GM12872 (cell line): ENCODE measurements at regions not wholly inside any gene's neighbourhood (a gene's known extent, or its start where the extent isn't known, plus 50 kb on each side); places are given as distances from the start of the nearest gene placed in this dataset.

ENCODE experiments used
- TF ChIP-seq, protein P1 (sequence below): IDR thresholded peaks from 3 replicates; pipeline ENCODE4 v1.5.1; 2011; ENCODE audit warnings: low read depth, mild to moderate bottlenecking, low read length, moderate library complexity; ENCODE audit not compliant: insufficient read depth

- TF ChIP-seq, protein P1, sequence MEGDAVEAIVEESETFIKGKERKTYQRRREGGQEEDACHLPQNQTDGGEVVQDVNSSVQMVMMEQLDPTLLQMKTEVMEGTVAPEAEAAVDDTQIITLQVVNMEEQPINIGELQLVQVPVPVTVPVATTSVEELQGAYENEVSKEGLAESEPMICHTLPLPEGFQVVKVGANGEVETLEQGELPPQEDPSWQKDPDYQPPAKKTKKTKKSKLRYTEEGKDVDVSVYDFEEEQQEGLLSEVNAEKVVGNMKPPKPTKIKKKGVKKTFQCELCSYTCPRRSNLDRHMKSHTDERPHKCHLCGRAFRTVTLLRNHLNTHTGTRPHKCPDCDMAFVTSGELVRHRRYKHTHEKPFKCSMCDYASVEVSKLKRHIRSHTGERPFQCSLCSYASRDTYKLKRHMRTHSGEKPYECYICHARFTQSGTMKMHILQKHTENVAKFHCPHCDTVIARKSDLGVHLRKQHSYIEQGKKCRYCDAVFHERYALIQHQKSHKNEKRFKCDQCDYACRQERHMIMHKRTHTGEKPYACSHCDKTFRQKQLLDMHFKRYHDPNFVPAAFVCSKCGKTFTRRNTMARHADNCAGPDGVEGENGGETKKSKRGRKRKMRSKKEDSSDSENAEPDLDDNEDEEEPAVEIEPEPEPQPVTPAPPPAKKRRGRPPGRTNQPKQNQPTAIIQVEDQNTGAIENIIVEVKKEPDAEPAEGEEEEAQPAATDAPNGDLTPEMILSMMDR: no peak
Observed at GRCh38 chr5:64040490-64040889, 78.2 kb upstream of the HTR1A start.

- TF ChIP-seq, protein P1: no peak
Observed at GRCh38 chr5:64026493-64026892, 64.2 kb upstream of the HTR1A start.

DNA sequence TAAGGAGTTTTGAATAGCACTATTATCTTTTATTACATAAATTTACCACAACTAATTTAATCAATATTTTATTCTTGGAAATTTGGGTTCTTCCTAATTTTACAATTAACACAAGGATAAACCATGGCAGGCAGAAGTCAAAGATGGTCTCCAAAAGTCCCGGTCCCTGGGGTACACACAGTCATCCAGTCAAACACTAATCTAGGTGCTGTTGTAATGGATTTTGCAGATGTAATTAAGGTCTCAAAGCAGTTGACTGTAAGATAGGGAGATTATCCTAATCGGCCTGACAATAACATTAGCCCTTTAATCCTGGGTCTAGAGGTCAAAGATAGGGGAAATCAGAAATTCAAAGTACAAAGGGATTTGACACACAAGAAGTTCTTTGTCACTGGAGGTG is 57.5 kb upstream of the HTR1A start:
- TF ChIP-seq, protein P1: no peak

DNA sequence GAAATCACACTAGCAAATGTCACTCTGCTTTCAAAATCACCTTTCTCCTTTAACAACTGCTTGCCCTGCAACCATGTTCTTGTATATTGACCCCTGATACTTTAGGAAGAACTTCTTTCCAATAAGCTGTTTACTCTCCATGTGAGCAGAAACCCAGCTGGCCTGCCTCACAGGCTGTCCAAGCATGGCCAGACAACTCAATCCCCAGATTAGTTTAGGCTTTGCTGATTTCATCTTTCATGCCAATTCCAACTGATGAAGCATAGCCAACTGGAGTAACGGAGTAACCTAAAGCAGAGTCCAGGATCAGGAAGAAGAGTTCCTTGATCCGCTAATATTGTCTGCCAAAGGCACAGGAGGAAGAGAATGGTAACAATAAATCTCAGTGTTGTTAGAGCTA is 56.7 kb upstream of the HTR1A start:
- TF ChIP-seq, protein P1: no peak

DNA sequence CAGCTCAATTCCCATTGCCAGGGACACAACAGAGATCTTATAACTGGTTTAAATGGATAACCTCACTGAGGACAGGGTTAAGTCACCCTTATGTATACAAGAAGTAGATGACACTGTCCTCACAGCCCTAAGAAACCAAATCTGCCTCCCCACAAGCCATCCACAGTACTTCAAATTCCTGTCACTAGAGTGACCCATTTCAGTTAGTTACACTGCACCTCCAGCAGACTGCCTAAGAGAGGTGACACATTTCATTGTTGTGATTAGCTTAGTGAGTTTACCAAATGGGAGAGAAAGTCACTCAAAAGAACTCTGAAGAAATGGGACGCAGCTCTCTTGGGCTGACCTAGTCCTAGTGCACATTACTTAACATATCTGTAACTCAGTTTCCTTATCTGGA is 53.6 kb upstream of the HTR1A start:
- TF ChIP-seq, protein P1: no peak
